GM23338 (cell line): ENCODE measurements at regions not wholly inside any gene's neighbourhood (a gene's known extent, or its start where the extent isn't known, plus 50 kb on each side); places are given as distances from the start of the nearest gene placed in this dataset.

Experiments used
- CTCF ChIP-seq, 2 experiments: fragments of 200-600 bp in 1 of 2; sonication (generic) in 1 of 2; conservative IDR thresholded peaks; 2 replicates each; pipeline versions ENCODE4 v1.5.1 to v1.6.1; 2016 to 2017; ENCODE audit warnings: antibody characterized with exemption in 2 of 2, low read depth in 2 of 2, mild to moderate bottlenecking in 2 of 2, moderate library complexity in 1 of 2

DNA sequence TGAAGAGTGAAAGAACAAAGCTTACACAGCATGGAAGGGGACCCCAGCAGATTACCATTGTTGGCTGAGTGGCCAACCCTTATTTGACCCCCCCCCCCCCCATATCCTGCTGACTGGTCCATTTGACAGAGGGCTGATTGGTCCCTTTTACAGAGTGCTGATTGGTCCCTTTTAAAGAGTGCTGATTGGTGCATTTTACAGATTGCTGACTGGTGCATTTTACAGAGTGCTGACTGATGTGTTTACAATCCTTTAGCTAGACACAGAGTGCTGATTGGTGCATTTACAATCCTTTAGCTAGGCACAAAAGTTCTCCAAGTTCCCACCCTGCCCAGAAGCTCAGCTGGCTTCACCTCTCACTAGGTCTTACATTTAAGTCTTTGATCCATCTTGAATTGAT is 80.0 kb upstream of the RBMY1F start (continued):
- TF ChIP-seq CTCF (conservative IDR thresholded peaks at IDR 0.05; ENCODE audit: low read depth in 2 of 2): no peak
